HCT116 (cell line): ENCODE measurements at regions not wholly inside any gene's neighbourhood (a gene's known extent, or its start where the extent isn't known, plus 50 kb on each side); places are given as distances from the start of the nearest gene placed in this dataset.

Experiments
- ATAC-seq: fragments of 200-7000 bp; cut with Tn5 transposase; 2 replicates; pipeline ENCODE4 v1.9.1; 2020; ENCODE audit warnings: mild to moderate bottlenecking, moderate library complexity
- BruUV-seq: library from RNA; stranded (reverse); fragments of 400-500 nt; replicated peaks from 2 replicates; lab custom pipeline; 2021; lab: Mats Ljungman, UMichigan
- CTCF ChIA-PET: fragments of 300-600 bp; sonication (Branson Sonifier 250); formaldehyde crosslinking; loops from one replicate; lab custom pipeline; 2021; ENCODE audit warnings: antibody characterized with exemption; lab: Charles Lee
- POLR2A ChIA-PET: fragments of 300-600, 350-600 bp; sonication (Branson Sonifier 250); formaldehyde crosslinking; loops from one replicate; lab custom pipeline; 2021; ENCODE audit warnings: antibody characterized with exemption; lab: Charles Lee
- RAD21 ChIA-PET, 2 experiments: fragments of 300-600 bp; sonication (Branson Sonifier 250); formaldehyde crosslinking; loops; one replicate each; lab custom pipeline; 2023; ENCODE audit warnings: low total read pairs in 2 of 2; ENCODE audit not compliant: uncharacterized antibody in 2 of 2, unreplicated experiment in 2 of 2, low non-redundant PET in 1 of 2; lab: Charles Lee
- DNase-seq: peaks from one replicate; pipeline ENCODE4 v3.0.0-alpha.2; 2010; ENCODE audit warnings: low read depth, low spot score
- H2AFZ ChIP-seq: fragments of 200-600 bp; shearing (Covaris generic), sonication (generic); 2 replicates; pipeline ENCODE4 v1.6.1; 2017; ENCODE audit warnings: low read depth, mixed run types, mixed read lengths, antibody characterized with exemption, low read length; ENCODE audit not compliant: poor library complexity, severe bottlenecking
- H3K27ac ChIP-seq: 2 replicates; pipeline ENCODE4 v1.5.1; 2012; ENCODE audit warnings: low read depth, low read length
- H3K27me3 ChIP-seq: fragments of 200-600 bp; sonication (generic); 2 replicates; pipeline ENCODE4 v1.6.1; 2016; ENCODE audit warnings: mixed run types, low read length, mixed read lengths; ENCODE audit not compliant: insufficient read depth
- H3K36me3 ChIP-seq, 2 experiments: fragments of 200-500 bp in 1 of 2; fragments of 200-600 bp in 1 of 2; sonication (Bioruptor generic) in 1 of 2; sonication (generic) in 1 of 2; 2 replicates each; pipeline versions ENCODE4 v1.5.1 to v1.6.1; 2014 to 2016; ENCODE audit warnings: low read length in 2 of 2, inconsistent platforms in 1 of 2, mixed read lengths in 1 of 2, mixed run types in 1 of 2; ENCODE audit not compliant: insufficient read depth in 2 of 2, control insufficient read depth in 1 of 2
- H3K4me1 ChIP-seq, 2 experiments: fragments of 200-600 bp in 1 of 2; sonication (generic) in 1 of 2; 2 replicates each; pipeline versions ENCODE4 v1.5.1 to v1.6.1; 2012 to 2017; ENCODE audit warnings: low read length in 2 of 2, inconsistent platforms in 1 of 2, mild to moderate bottlenecking in 1 of 2, mixed read lengths in 1 of 2, mixed run types in 1 of 2, moderate library complexity in 1 of 2; ENCODE audit not compliant: insufficient read depth in 2 of 2, control insufficient read depth in 1 of 2
- H3K4me2 ChIP-seq: fragments of 200-600 bp; sonication (generic); 2 replicates; pipeline ENCODE4 v1.6.1; 2017; ENCODE audit warnings: mixed run types, low read length, mixed read lengths
- H3K4me3 ChIP-seq, 2 experiments: fragments of 200-600 bp in 1 of 2; sonication (generic) in 1 of 2; replicated peaks in 1 of 2; 2 replicates each; pipeline ENCODE4 v1.5.1; 2011 to 2016; ENCODE audit warnings: low read length in 2 of 2, control low read depth in 1 of 2, low read depth in 1 of 2, mild to moderate bottlenecking in 1 of 2, mixed read lengths in 1 of 2, mixed run types in 1 of 2
- H3K79me2 ChIP-seq: fragments of 200-600 bp; sonication (generic); 2 replicates; pipeline ENCODE4 v1.6.1; 2017; ENCODE audit warnings: mild to moderate bottlenecking, mixed run types, low read length, moderate library complexity, mixed read lengths; ENCODE audit not compliant: insufficient read depth
- H3K9ac ChIP-seq: fragments of 200-600 bp; sonication (generic); 2 replicates; pipeline ENCODE4 v1.6.1; 2016; ENCODE audit warnings: low read length, mixed read lengths
- H3K9me2 ChIP-seq: fragments of 200-600 bp; sonication (generic), shearing (Covaris generic); 2 replicates; pipeline ENCODE4 v1.6.1; 2017; ENCODE audit warnings: mixed run types, mild to moderate bottlenecking, moderate library complexity; ENCODE audit not compliant: insufficient read depth
- H3K9me3 ChIP-seq, 2 experiments: fragments of 200-500 bp in 1 of 2; fragments of 200-600 bp in 1 of 2; sonication (Bioruptor generic) in 1 of 2; sonication (generic) in 1 of 2; 2 replicates each; pipeline ENCODE4 v1.6.1; 2014 to 2017; ENCODE audit warnings: low read length in 2 of 2, mixed read lengths in 2 of 2, inconsistent platforms in 1 of 2, low read depth in 1 of 2, mild to moderate bottlenecking in 1 of 2, mixed run types in 1 of 2, moderate library complexity in 1 of 2; ENCODE audit not compliant: control insufficient read depth in 1 of 2, insufficient read depth in 1 of 2
- H4K20me1 ChIP-seq: fragments of 200-600 bp; sonication (generic), shearing (Covaris generic); 2 replicates; pipeline ENCODE4 v1.6.1; 2017; ENCODE audit warnings: mixed run types, mild to moderate bottlenecking, moderate library complexity; ENCODE audit not compliant: insufficient read depth
- CBX3 ChIP-seq: IDR thresholded peaks from 2 replicates; pipeline ENCODE4 v1.6.1; 2012; ENCODE audit warnings: low read depth
- CTCF ChIP-seq, 3 experiments: fragments of 200-600 bp in 1 of 3; sonication (generic) in 1 of 3; IDR thresholded peaks in 2 of 3; conservative IDR thresholded peaks in 1 of 3; 2 replicates each; pipeline ENCODE4 v1.5.1; 2012 to 2017; ENCODE audit warnings: low read depth in 2 of 3, low read length in 2 of 3, antibody characterized with exemption in 1 of 3, borderline replicate concordance in 1 of 3, control low read depth in 1 of 3, mild to moderate bottlenecking in 1 of 3, mixed read lengths in 1 of 3, mixed run types in 1 of 3, moderate library complexity in 1 of 3; ENCODE audit not compliant: insufficient read depth in 1 of 3
- EZH2 ChIP-seq: fragments of 200-600 bp; sonication (generic); IDR thresholded peaks from 2 replicates; pipeline ENCODE4 v1.6.1; 2017; ENCODE audit warnings: antibody characterized with exemption, mixed run types
- FOSL1 ChIP-seq: IDR thresholded peaks from 2 replicates; pipeline ENCODE4 v1.6.1; 2012; ENCODE audit warnings: low read depth
- JUND ChIP-seq: IDR thresholded peaks from 2 replicates; pipeline ENCODE4 v1.6.1; 2012
- POLR2AphosphoS5 ChIP-seq: IDR thresholded peaks from 2 replicates; pipeline ENCODE4 v1.6.1; 2011; ENCODE audit warnings: mild to moderate bottlenecking, low read depth, low read length, moderate library complexity
- REST ChIP-seq: IDR thresholded peaks from 2 replicates; pipeline ENCODE4 v1.6.1; 2012; ENCODE audit warnings: low read depth
- SP1 ChIP-seq: IDR thresholded peaks from 2 replicates; pipeline ENCODE4 v1.6.1; 2012; ENCODE audit warnings: low read depth
- TCF7L2 ChIP-seq: IDR thresholded peaks from 2 replicates; pipeline ENCODE4 v1.7.0; 2011; ENCODE audit warnings: borderline replicate concordance, inconsistent platforms; ENCODE audit not compliant: insufficient read depth, insufficient read length; ENCODE audit errors: extremely low read depth
- ZFX ChIP-seq: fragments of 450-650 bp; IDR thresholded peaks from 2 replicates; pipeline ENCODE4 v1.6.1; 2017
- intact Hi-C: fragments of 100-400 bp; cut with micrococcal nuclease; formaldehyde crosslinking; loops from 2 replicates; pipeline ENCODE4 v1.10.0; 2022
- TF ChIP-seq, protein P1 (sequence below): IDR thresholded peaks from 2 replicates; pipeline ENCODE4 v1.6.1; 2011; ENCODE audit warnings: mild to moderate bottlenecking, low read length, moderate library complexity; ENCODE audit not compliant: insufficient replicate concordance; ENCODE audit errors: extremely low read depth

- Histone ChIP-seq H3K9me2 (no peaks in the 10 kb centered on the region), H3K79me2 (no peaks in the 10 kb centered on the region)
- no peak for DNase-seq
- TF ChIP-seq CTCF (IDR thresholded peaks at IDR 0.05 in 2 of 3, conservative IDR thresholded peaks at IDR 0.05 in 1 of 3; ENCODE audit: borderline replicate concordance in 1 of 3, insufficient read depth in 1 of 3, low read depth in 2 of 3, low read length in 2 of 3) (no peak), CBX3 (no peak), POLR2AphosphoS5 (no peak), REST (no peak), TCF7L2 (no peak), SP1 (no peak), JUND (no peak), EZH2 (no peak), FOSL1 (no peak), ZFX (no peak)
- TF ChIP-seq, protein P1, sequence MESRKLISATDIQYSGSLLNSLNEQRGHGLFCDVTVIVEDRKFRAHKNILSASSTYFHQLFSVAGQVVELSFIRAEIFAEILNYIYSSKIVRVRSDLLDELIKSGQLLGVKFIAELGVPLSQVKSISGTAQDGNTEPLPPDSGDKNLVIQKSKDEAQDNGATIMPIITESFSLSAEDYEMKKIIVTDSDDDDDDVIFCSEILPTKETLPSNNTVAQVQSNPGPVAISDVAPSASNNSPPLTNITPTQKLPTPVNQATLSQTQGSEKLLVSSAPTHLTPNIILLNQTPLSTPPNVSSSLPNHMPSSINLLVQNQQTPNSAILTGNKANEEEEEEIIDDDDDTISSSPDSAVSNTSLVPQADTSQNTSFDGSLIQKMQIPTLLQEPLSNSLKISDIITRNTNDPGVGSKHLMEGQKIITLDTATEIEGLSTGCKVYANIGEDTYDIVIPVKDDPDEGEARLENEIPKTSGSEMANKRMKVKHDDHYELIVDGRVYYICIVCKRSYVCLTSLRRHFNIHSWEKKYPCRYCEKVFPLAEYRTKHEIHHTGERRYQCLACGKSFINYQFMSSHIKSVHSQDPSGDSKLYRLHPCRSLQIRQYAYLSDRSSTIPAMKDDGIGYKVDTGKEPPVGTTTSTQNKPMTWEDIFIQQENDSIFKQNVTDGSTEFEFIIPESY: no peak
- TF ChIP-seq, all 23 proteins: peak for 0
- ATAC-seq: no peak
- ChIA-PET POLR2A (no interaction called here), RAD21 (no interaction called here), CTCF (no interaction called here)
- BruUV-seq: no TSS peak
- Histone ChIP-seq H3K27me3 (no peaks in the 10 kb centered on the region), H3K9ac (no peak overlapping the region), H3K9me3 (peaks cover 0 to 4% of the 10 kb centered on the region in 2 experiments; a peak in 2 of 4 replicates), H3K36me3 (no peaks in the 10 kb centered on the region), H3K27ac (no peak overlapping the region), H3K4me3 (no peak overlapping the region), H4K20me1 (no peaks in the 10 kb centered on the region), H3K4me2 (no peak overlapping the region), H3K4me1 (no peaks in the 10 kb centered on the region), H2AFZ (no peak overlapping the region)
- intact Hi-C loops: loop anchor here (5.0 to 10.0 kb wide), 2 partner anchors 612 to 1204 kb away; partner anchors contain the start of gene BMP2
These were observed 561.2 kb downstream of the HAO1 start for GRCh38 chr20:7378864-7379605.
